ENCODE measurements at regions not wholly inside any gene's neighbourhood (a gene's known extent, or its start where the extent isn't known, plus 50 kb on each side); places are given as distances from the start of the nearest gene placed in this dataset.

DNA sequence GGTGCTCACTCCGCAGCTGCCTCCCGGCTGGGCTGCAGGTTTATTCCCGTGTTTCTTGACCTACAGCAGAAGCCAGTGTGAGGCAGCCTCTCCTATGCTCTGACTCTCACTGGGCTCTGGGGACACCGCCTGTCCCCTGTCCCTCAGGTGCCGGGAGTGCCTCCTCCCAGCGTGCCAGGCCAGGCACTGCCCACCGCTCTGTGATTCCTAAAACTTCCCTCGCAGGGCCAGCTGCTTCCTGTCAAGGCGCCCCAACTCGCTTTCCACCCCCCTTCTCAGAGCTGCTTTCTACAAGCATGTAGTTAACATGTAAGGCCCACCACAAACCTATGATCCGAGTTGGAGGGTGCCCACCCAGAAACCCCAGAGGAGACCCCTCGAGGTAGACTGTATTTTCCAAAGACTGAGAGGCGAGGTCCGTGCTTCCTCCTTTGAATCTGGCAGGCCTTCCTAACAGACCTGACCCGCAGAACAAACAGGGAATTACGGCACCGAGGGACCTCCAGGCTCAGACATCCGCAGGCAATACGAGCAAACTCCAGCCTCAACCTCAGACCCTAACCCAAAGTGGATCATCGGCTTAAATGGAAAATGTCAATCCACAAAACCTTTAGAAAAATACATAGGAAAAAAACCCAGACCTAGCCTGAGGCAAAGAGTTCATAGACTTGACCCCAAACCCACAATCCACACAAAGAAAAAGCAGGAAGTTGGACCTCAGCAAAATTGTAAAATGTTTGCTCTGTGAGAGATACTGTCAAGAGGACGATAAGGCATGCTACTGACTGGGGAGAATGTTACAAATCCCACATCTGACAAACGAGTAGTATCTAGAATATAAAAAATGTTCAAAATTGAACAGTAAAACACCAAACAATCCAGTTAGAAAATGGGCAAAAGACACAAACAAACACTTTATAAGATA, 121.3 kb upstream of the IQSEC1 start:
- POLR2A ChIA-PET = no interaction called here
- no peak overlapping the region for H3K4me3 ChIP-seq (ENCODE audit: low read length)
- Mint-ChIP-seq H3K4me3 (no peak overlapping the region), H3K36me3 (peaks cover 0 to 3% (median 0%) of the 10 kb centered on the region in 3 donors), H3K27ac (peak overlapping the region in 1 of 8 donors; percentile 35), H3K27me3 (peaks cover 12 to 45% of the 10 kb centered on the region in 2 donors), H3K4me1 (peaks cover 17 to 31% (median 24%) of the 10 kb centered on the region in 3 donors), H3K9me3 (peaks cover 0 to 2% (median 0%) of the 10 kb centered on the region in 5 donors)
- H3K9me3 ChIP-seq (ENCODE audit: low read length) = no peaks in the 10 kb centered on the region
- H3K36me3 ChIP-seq (ENCODE audit: insufficient read depth, low read length) = no peaks in the 10 kb centered on the region
- CTCF ChIA-PET = no interaction called here
- DNase-seq = no peak
- no peak overlapping the region for H3K27ac ChIP-seq (ENCODE audit: low read depth, low read length)
- H3K27me3 ChIP-seq (ENCODE audit: insufficient read depth, low read length, poor library complexity, severe bottlenecking) = no peaks in the 10 kb centered on the region
- no peaks in the 10 kb centered on the region for H3K4me1 ChIP-seq (ENCODE audit: insufficient read depth, low read length)

GRCh38 chr3:13193320-13194284, 120.4 kb upstream of the IQSEC1 start:
- DNase-seq = no peak
- Mint-ChIP-seq H3K4me1 (peaks cover 21 to 41% (median 31%) of the 10 kb centered on the region in 3 donors), H3K27me3 (peaks cover 14 to 49% of the 10 kb centered on the region in 2 donors), H3K4me3 (no peak overlapping the region), H3K27ac (peak overlapping the region in 2 of 8 donors; percentile 51 to 71), H3K36me3 (peaks cover 0 to 8% (median 0%) of the 10 kb centered on the region in 3 donors), H3K9me3 (peaks cover 0 to 4% (median 1%) of the 10 kb centered on the region in 5 donors)
- CTCF ChIA-PET = no interaction called here
- POLR2A ChIA-PET = interaction anchor here (0.6 kb wide), 1 partner anchor 1265 kb away, joined by 3 read pairs; no protein-coding TSS in a partner anchor
- Histone ChIP-seq H3K9me3 (ENCODE audit: low read length) (no peaks in the 10 kb centered on the region), H3K27ac (ENCODE audit: low read depth, low read length) (no peak overlapping the region), H3K4me1 (ENCODE audit: insufficient read depth, low read length) (no peaks in the 10 kb centered on the region), H3K36me3 (ENCODE audit: insufficient read depth, low read length) (no peaks in the 10 kb centered on the region), H3K4me3 (ENCODE audit: low read length) (no peak overlapping the region), H3K27me3 (ENCODE audit: insufficient read depth, low read length, poor library complexity, severe bottlenecking) (no peaks in the 10 kb centered on the region)

DNA sequence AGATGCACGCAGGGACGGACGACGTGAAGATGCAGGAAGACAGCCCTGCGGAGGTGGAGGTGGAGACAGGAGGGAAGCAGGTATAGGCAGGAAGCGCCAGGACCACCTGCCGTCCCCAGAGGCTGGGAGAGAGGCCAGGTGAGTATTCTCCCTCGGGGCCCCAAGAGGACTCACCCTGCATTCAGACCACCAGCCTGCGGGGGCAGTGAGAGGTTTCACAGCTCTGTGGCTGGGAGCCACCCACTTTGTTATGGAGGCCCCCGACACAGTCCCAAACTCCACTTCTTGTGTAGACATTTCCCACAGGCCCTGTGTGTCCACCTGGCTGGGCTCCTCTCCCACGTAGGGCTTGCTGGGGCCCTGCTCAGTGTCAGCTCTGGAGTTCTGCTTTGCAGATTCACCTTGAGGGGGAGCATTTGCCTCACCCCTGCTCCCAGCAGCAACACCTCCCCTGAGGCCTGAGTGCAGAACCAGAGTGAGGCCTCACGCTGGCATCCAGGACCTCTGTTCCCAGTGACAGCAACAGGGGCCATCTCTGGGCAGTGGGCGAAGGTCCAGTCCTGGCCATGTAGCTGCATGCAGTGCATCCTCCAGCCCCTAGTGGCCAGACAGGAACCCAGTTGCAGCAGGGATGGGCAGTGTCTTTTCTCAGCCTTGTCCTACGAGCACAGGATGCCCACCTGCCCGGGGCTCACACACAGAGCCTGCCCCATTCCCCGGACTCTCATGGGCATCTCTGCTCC, 119.4 kb upstream of the IQSEC1 start:
- Mint-ChIP-seq H3K4me1 (peaks cover 24 to 47% (median 38%) of the 10 kb centered on the region in 3 donors), H3K9me3 (peaks cover 2 to 9% (median 4%) of the 10 kb centered on the region in 5 donors), H3K36me3 (peaks cover 0 to 8% (median 4%) of the 10 kb centered on the region in 3 donors), H3K27ac (peak overlapping the region in 1 of 8 donors; percentile 71), H3K27me3 (peaks cover 10 to 53% of the 10 kb centered on the region in 2 donors), H3K4me3 (no peak overlapping the region)
- Histone ChIP-seq H3K27ac (ENCODE audit: low read depth, low read length) (no peak overlapping the region), H3K4me3 (ENCODE audit: low read length) (no peak overlapping the region), H3K9me3 (ENCODE audit: low read length) (no peaks in the 10 kb centered on the region), H3K36me3 (ENCODE audit: insufficient read depth, low read length) (no peaks in the 10 kb centered on the region), H3K4me1 (ENCODE audit: insufficient read depth, low read length) (no peaks in the 10 kb centered on the region), H3K27me3 (ENCODE audit: insufficient read depth, low read length, poor library complexity, severe bottlenecking) (no peaks in the 10 kb centered on the region)
- ChIA-PET CTCF (no interaction called here), POLR2A (interaction anchor here (0.6 kb wide), 1 partner anchor 1266 kb away, joined by 3 read pairs; no protein-coding TSS in a partner anchor)
- DNase-seq = no peak

DNA sequence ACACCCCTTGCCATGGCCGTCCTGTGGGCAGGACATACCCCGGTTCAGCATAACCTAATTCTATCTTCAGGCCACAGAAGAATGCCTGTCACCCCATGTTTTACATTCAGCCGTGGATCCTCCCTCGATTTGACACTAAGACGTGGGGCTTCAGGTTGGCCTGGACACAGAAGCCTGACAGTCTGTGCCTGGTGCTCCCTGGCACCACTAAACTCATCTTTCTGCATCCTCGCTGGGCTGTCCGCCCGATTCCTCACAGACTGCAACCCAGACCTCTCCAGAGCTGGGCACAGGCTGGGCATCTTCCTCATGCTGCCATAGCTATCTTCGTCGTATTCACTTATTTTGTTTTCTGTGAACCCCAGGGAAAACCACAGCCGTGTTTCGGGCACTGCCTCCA, 117.8 kb upstream of the IQSEC1 start:
- no peak for DNase-seq
- H3K4me1 ChIP-seq (ENCODE audit: insufficient read depth, low read length) = no peaks in the 10 kb centered on the region
- Mint-ChIP-seq H3K27me3 (peaks cover 10 to 59% of the 10 kb centered on the region in 2 donors), H3K27ac (peak overlapping the region in 2 of 8 donors; percentile 56 to 87), H3K9me3 (peaks cover 2 to 9% (median 6%) of the 10 kb centered on the region in 5 donors), H3K4me1 (peaks cover 18 to 40% (median 32%) of the 10 kb centered on the region in 3 donors), H3K4me3 (no peak overlapping the region), H3K36me3 (peaks cover 0 to 8% (median 4%) of the 10 kb centered on the region in 3 donors)
- H3K27ac ChIP-seq (ENCODE audit: low read depth, low read length) = no peak overlapping the region
- no peaks in the 10 kb centered on the region for H3K36me3 ChIP-seq (ENCODE audit: insufficient read depth, low read length)
- H3K9me3 ChIP-seq (ENCODE audit: low read length) = no peaks in the 10 kb centered on the region
- H3K4me3 ChIP-seq (ENCODE audit: low read length) = no peak overlapping the region
- H3K27me3 ChIP-seq (ENCODE audit: insufficient read depth, low read length, poor library complexity, severe bottlenecking) = no peaks in the 10 kb centered on the region
- ChIA-PET CTCF (no interaction called here), POLR2A (no interaction called here)

DNA sequence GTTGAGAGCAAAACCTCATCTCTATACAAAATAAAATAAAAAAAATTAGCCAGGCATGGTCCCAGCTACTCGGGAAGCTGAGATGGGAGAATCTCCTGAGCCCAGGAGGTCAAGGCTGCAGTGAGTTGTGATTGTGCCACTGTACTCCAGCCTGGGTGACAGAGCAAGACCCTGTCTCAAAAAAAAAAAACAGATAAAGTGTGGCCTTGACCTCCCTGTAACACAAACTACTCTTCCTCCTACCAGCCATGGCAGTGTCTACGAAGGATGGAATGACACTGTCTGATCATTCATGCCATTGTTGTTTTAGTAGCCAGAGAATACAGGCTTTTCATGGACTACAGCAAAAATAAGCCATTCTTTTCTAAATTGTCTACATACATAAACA, 117.1 kb upstream of the IQSEC1 start:
- Mint-ChIP-seq H3K27ac (peak overlapping the region in 1 of 8 donors; percentile 62), H3K36me3 (peaks cover 0 to 8% (median 4%) of the 10 kb centered on the region in 3 donors), H3K27me3 (peaks cover 10 to 59% of the 10 kb centered on the region in 2 donors), H3K4me1 (peaks cover 12 to 34% (median 27%) of the 10 kb centered on the region in 3 donors), H3K4me3 (no peak overlapping the region), H3K9me3 (peaks cover 2 to 9% (median 6%) of the 10 kb centered on the region in 5 donors)
- DNase-seq = no peak
- H3K27ac ChIP-seq (ENCODE audit: low read depth, low read length) = no peak overlapping the region
- ChIA-PET CTCF (no interaction called here), POLR2A (no interaction called here)
- H3K4me1 ChIP-seq (ENCODE audit: insufficient read depth, low read length) = no peaks in the 10 kb centered on the region
- H3K36me3 ChIP-seq (ENCODE audit: insufficient read depth, low read length) = no peaks in the 10 kb centered on the region
- no peaks in the 10 kb centered on the region for H3K27me3 ChIP-seq (ENCODE audit: insufficient read depth, low read length, poor library complexity, severe bottlenecking)
- no peaks in the 10 kb centered on the region for H3K9me3 ChIP-seq (ENCODE audit: low read length)
- H3K4me3 ChIP-seq (ENCODE audit: low read length) = no peak overlapping the region

- ChIA-PET CTCF (no interaction called here), POLR2A (no interaction called here)
- DNase-seq = no peak
These were observed 116.6 kb upstream of the IQSEC1 start for GRCh38 chr3:13189639-13190377.

DNA sequence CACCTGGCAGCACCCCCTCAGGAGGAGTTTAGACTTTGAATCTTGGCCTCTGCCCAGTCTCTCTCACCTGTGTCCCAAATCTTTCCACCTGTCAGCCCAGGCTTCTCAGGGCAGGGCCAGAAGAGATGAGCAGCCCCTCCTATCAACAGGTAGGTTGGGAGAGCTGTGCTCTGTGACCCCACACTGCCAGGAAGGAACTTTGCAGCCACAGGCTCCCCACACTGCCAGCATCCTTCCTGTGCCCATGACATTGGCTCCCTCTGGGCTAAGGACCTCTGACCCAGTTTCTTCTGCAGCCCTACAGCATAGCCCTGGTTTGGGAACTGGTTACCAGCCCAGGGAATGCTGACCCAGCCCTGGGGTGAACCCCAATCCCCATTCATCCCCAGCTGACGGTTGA, 115.7 kb upstream of the IQSEC1 start:
- POLR2A ChIA-PET = no interaction called here
- CTCF ChIA-PET = no interaction called here
- H3K27ac ChIP-seq (ENCODE audit: low read depth, low read length) = no peak overlapping the region

More at GRCh38 chr3:13189639-13190377, 116.6 kb upstream of the IQSEC1 start:
- H3K4me1 Mint-ChIP-seq = peaks cover 11 to 28% (median 25%) of the 10 kb centered on the region in 3 donors
- H3K9me3 Mint-ChIP-seq = peaks cover 2 to 9% (median 6%) of the 10 kb centered on the region in 5 donors
- no peaks in the 10 kb centered on the region for H3K4me1 ChIP-seq (ENCODE audit: insufficient read depth, low read length)
- H3K9me3 ChIP-seq (ENCODE audit: low read length) = no peaks in the 10 kb centered on the region
- H3K36me3 ChIP-seq (ENCODE audit: insufficient read depth, low read length) = no peaks in the 10 kb centered on the region
- H3K4me3 Mint-ChIP-seq = peak overlapping the region in 6 of 7 donors; percentile 38 to 90 (median 69)
- H3K36me3 Mint-ChIP-seq = peaks cover 0 to 8% (median 4%) of the 10 kb centered on the region in 3 donors
- no peaks in the 10 kb centered on the region for H3K27me3 ChIP-seq (ENCODE audit: insufficient read depth, low read length, poor library complexity, severe bottlenecking)
- peak overlapping the region in 7 of 8 donors; percentile 22 to 98 (median 92) for H3K27ac Mint-ChIP-seq
- H3K27me3 Mint-ChIP-seq = peaks cover 9 to 57% of the 10 kb centered on the region in 2 donors
- no peak overlapping the region for H3K4me3 ChIP-seq (ENCODE audit: low read length)
- no peak overlapping the region for H3K27ac ChIP-seq (ENCODE audit: low read depth, low read length)

More for the DNA sequence above, 115.7 kb upstream of the IQSEC1 start:
- peaks cover 11 to 26% (median 22%) of the 10 kb centered on the region in 3 donors for H3K4me1 Mint-ChIP-seq
- peaks cover 10 to 48% of the 10 kb centered on the region in 2 donors for H3K27me3 Mint-ChIP-seq
- Histone ChIP-seq H3K36me3 (ENCODE audit: insufficient read depth, low read length) (no peaks in the 10 kb centered on the region), H3K4me3 (ENCODE audit: low read length) (no peak overlapping the region), H3K27me3 (ENCODE audit: insufficient read depth, low read length, poor library complexity, severe bottlenecking) (no peaks in the 10 kb centered on the region), H3K4me1 (ENCODE audit: insufficient read depth, low read length) (no peaks in the 10 kb centered on the region), H3K9me3 (ENCODE audit: low read length) (no peaks in the 10 kb centered on the region)
- H3K9me3 Mint-ChIP-seq = peaks cover 2 to 9% (median 6%) of the 10 kb centered on the region in 5 donors
- H3K36me3 Mint-ChIP-seq = peaks cover 0 to 11% (median 4%) of the 10 kb centered on the region in 3 donors
- H3K4me3 Mint-ChIP-seq = peak overlapping the region in 2 of 7 donors; percentile 31 to 88
- no peak for DNase-seq
- peak overlapping the region in 4 of 8 donors; percentile 23 to 98 (median 86) for H3K27ac Mint-ChIP-seq

All from CD8-positive, alpha-beta memory T cell (primary cell).